Ovary (tissue), 7 donors: ENCODE measurements at regions not wholly inside any gene's neighbourhood (a gene's known extent, or its start where the extent isn't known, plus 50 kb on each side); places are given as distances from the start of the nearest gene placed in this dataset.

Experiments used
- DNase-seq, 5 donors: peaks; one replicate each; pipeline ENCODE4 v3.0.0-alpha.2; 2019 to 2020
- H3K27ac ChIP-seq, 2 donors: fragments of 200-600 bp; one replicate each; pipeline versions ENCODE4 v1.5.1 to v1.8.0; 2019 to 2022
- H3K27me3 ChIP-seq: fragments of 200-600 bp; one replicate; pipeline ENCODE4 v1.8.0; 2022
- H3K36me3 ChIP-seq: fragments of 200-600 bp; sonication (generic); one replicate; pipeline ENCODE4 v1.5.1; 2019
- H3K4me1 ChIP-seq: one replicate; pipeline ENCODE4 v1.8.1; 2013; ENCODE audit warnings: mild to moderate bottlenecking, moderate library complexity; ENCODE audit not compliant: insufficient read depth
- H3K4me3 ChIP-seq: fragments of 200-600 bp; sonication (generic); one replicate; pipeline ENCODE4 v1.5.1; 2017
- H3K9me3 ChIP-seq, 2 donors: fragments of 200-600 bp in 1 of 2; sonication (generic) in 1 of 2; one replicate each; pipeline versions ENCODE4 v1.5.1 to v1.8.1; 2013 to 2019; ENCODE audit warnings: mild to moderate bottlenecking in 1 of 2, moderate library complexity in 1 of 2
- CTCF ChIP-seq, 3 donors: fragments of 450-650 bp in 2 of 3; fragments of 200-600 bp in 1 of 3; IDR thresholded peaks; one replicate each; pipeline versions ENCODE4 v1.5.1 to v1.8.0; 2016 to 2022; ENCODE audit warnings: antibody characterized with exemption in 3 of 3, mild to moderate bottlenecking in 1 of 3
- EP300 ChIP-seq: sonication (generic); formaldehyde crosslinking; IDR thresholded peaks from one replicate; pipeline ENCODE4 v1.6.1; 2017; ENCODE audit warnings: antibody characterized with exemption
- POLR2A ChIP-seq: fragments of 450-650 bp; IDR thresholded peaks from one replicate; pipeline ENCODE4 v1.6.1; 2017; ENCODE audit warnings: antibody characterized with exemption, mild to moderate bottlenecking, moderate library complexity
- WGBS, 3 donors: extraction: QIAGEN DNeasy Blood & Tissue Kit in 1 of 3; methylation state at CpG; one replicate each; pipeline versions ENCODE4 v1.1.5 to v1.1.7; 2013 to 2017; 5-methylcytosine and 5-hydroxymethylcytosine counted together
- intact Hi-C, 4 donors: fragments of 100-400 bp; cut with DNase I; formaldehyde crosslinking; loops; one replicate each; pipeline versions ENCODE4 v1.11.0 to v1.15.1; 2022 to 2023
- donor health status: DM: no; HTN: no; CAD: no; lungs with moderate emphysema.
- donor health status: DM: no; HTN: no; CAD: no.
- donor health status: Bipolar disorder and iron deficiency.
- donor health status: DM: no; HTN: no; CAD: no.
- donor health status: DM: yes; HTN: yes; CAD: no.

- TF ChIP-seq CTCF (IDR thresholded peaks at IDR 0.05), result no peak
- H3K9me3 ChIP-seq, result no peaks in the 10 kb centered on the region
- no peaks in the 10 kb centered on the region for H3K27me3 ChIP-seq
- H3K36me3 ChIP-seq, result no peaks in the 10 kb centered on the region
- no peak for DNase-seq
- WGBS, 3 donors, result 72 to 78% (median 77%) methylated on average over 2 of the region's 2 CpGs
- H3K4me3 ChIP-seq, result no peak overlapping the region
- no peak overlapping the region for H3K27ac ChIP-seq
- peaks cover 5% of the 10 kb centered on the region for H3K4me1 ChIP-seq
- intact Hi-C loops, result no loop called here
These were observed 172.1 kb downstream of the POLR2M start for GRCh38 chr15:57878573-57878972.

GRCh38 chr15:57881361-57881760 lies 174.8 kb downstream of the POLR2M start:
- H3K27ac ChIP-seq, result no peak overlapping the region
- no peak for TF ChIP-seq CTCF (IDR thresholded peaks at IDR 0.05)
- no peak for TF ChIP-seq EP300
- no peak for TF ChIP-seq POLR2A
- 46 to 65% (median 52%) methylated on average over 3 of the region's 3 CpGs for WGBS, 3 donors
- no peaks in the 10 kb centered on the region for H3K36me3 ChIP-seq
- intact Hi-C loops, result loop anchor here in 1 of 4 donors (10.0 kb wide), 1 partner anchor 173 kb away; no protein-coding TSS in a partner anchor
- H3K4me1 ChIP-seq, result peaks cover 7% of the 10 kb centered on the region
- H3K9me3 ChIP-seq, result no peaks in the 10 kb centered on the region
- H3K27me3 ChIP-seq, result no peaks in the 10 kb centered on the region
- DNase-seq, result no peak
- no peak overlapping the region for H3K4me3 ChIP-seq

GRCh38 chr15:57881972-57882371 lies 175.5 kb downstream of the POLR2M start:
- WGBS, 3 donors, result 82 to 91% (median 83%) methylated on average over 3 of the region's 3 CpGs
- H3K4me1 ChIP-seq, result peaks cover 7% of the 10 kb centered on the region
- no peaks in the 10 kb centered on the region for H3K27me3 ChIP-seq
- no peaks in the 10 kb centered on the region for H3K36me3 ChIP-seq
- no peaks in the 10 kb centered on the region for H3K9me3 ChIP-seq
- TF ChIP-seq POLR2A, result no peak
- TF ChIP-seq CTCF (IDR thresholded peaks at IDR 0.05), result no peak
- TF ChIP-seq EP300, result no peak
- no peak overlapping the region for H3K27ac ChIP-seq
- DNase-seq, result no peak
- H3K4me3 ChIP-seq, result no peak overlapping the region
- intact Hi-C loops, result loop anchor here in 1 of 4 donors (10.0 kb wide), 1 partner anchor 173 kb away; no protein-coding TSS in a partner anchor

GRCh38 chr15:57883701-57884100 lies 177.2 kb downstream of the POLR2M start:
- H3K4me3 ChIP-seq, result no peak overlapping the region
- H3K36me3 ChIP-seq, result no peaks in the 10 kb centered on the region
- H3K27me3 ChIP-seq, result no peaks in the 10 kb centered on the region
- no peak overlapping the region for H3K27ac ChIP-seq
- no peak for DNase-seq
- TF ChIP-seq CTCF (IDR thresholded peaks at IDR 0.05) (no peak), POLR2A (no peak), EP300 (no peak)
- 27 to 35% (median 31%) methylated on average over 1 of the region's 1 CpG for WGBS, 3 donors
- no peaks in the 10 kb centered on the region for H3K9me3 ChIP-seq
- intact Hi-C loops, result loop anchor here in 1 of 4 donors (10.0 kb wide), 1 partner anchor 171 kb away; no protein-coding TSS in a partner anchor
- peaks cover 7% of the 10 kb centered on the region for H3K4me1 ChIP-seq
